ENCODE measurements at regions not wholly inside any gene's neighbourhood (a gene's known extent, or its start where the extent isn't known, plus 50 kb on each side); places are given as distances from the start of the nearest gene placed in this dataset.

DNA sequence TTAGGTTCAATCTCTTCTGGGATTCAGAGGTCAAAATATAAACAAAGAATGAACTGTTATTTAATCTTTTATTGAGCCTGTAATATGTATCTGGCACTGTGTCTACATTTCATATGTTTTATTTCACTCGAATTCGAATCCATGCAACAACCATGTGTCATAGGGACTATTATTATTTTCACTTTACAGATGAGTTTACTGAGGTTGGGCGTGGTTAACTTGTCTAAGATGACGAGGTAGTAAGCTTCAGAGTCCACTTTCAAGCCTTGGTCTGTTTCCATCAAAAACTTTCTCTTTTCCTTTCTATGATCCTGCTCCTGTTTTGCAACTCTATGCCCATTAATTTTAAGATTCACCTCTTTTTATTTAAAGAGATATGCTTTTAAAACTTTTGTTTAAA is 55.2 kb upstream of the DMAC1 start:
- TF ChIP-seq EZH2 (IDR thresholded peaks at IDR 0.05; ENCODE audit: insufficient read depth, poor library complexity, severe bottlenecking) (no peak), EZH2phosphoT487 (IDR thresholded peaks at IDR 0.05; ENCODE audit: insufficient read depth, low read depth) (no peak)
